GM12878 (cell line): ENCODE measurements at regions not wholly inside any gene's neighbourhood (a gene's known extent, or its start where the extent isn't known, plus 50 kb on each side); places are given as distances from the start of the nearest gene placed in this dataset.

Source experiments
- ATAC-seq: fragments of 200-7000 bp; cut with Tn5 transposase; 3 replicates; pipeline ENCODE4 v1.9.1; 2020; ENCODE audit warnings: mild to moderate bottlenecking, moderate library complexity
- BruUV-seq: library from RNA; stranded (reverse); fragments of 400-500 nt; replicated peaks from 2 replicates; lab custom pipeline; 2021; lab: Mats Ljungman, UMichigan
- CTCF ChIA-PET: fragments of 300-600 bp; sonication (Branson Sonifier 250); formaldehyde crosslinking; extraction: SDS; loops from one replicate; lab custom pipeline; 2021; ENCODE audit warnings: inconsistent platforms; lab: Yijun Ruan, JAX
- POLR2A ChIA-PET: fragments of 350-600 bp; formaldehyde crosslinking; extraction: SDS; loops from one replicate; lab custom pipeline; 2021; ENCODE audit warnings: inconsistent platforms; lab: Charles Lee
- RAD21 ChIA-PET: fragments of 300-600 bp; sonication (Branson Sonifier 250); formaldehyde crosslinking; loops from one replicate; lab custom pipeline; 2023; ENCODE audit warnings: antibody characterized with exemption; ENCODE audit not compliant: unreplicated experiment; lab: Charles Lee
- SMC1A ChIA-PET: fragments of 300-600 bp; sonication (Branson Sonifier 250); formaldehyde crosslinking; loops from one replicate; lab custom pipeline; 2023; ENCODE audit not compliant: unreplicated experiment, uncharacterized antibody; lab: Charles Lee
- DNase-seq: peaks from one replicate; pipeline ENCODE4 v3.0.0-alpha.2; 2011; ENCODE audit warnings: low read depth, low spot score
- FAIRE-seq: peaks from 3 replicates; lab custom pipeline; 2011; peaks lifted over from hg19 to GRCh38; lab: Jason Lieb, UNC
- H2AFZ ChIP-seq: 2 replicates; pipeline ENCODE4 v1.6.0; 2011; ENCODE audit warnings: low read depth, low read length, control low read depth; ENCODE audit not compliant: control insufficient read depth
- H3K27ac ChIP-seq: 2 replicates; pipeline ENCODE4 v1.5.1; 2011; ENCODE audit warnings: control low read depth; ENCODE audit not compliant: control insufficient read depth, insufficient read depth
- H3K27me3 ChIP-seq, 2 experiments: replicated peaks in 1 of 2; 2 replicates each; pipeline versions ENCODE4 v1.6.0 to v1.6.1; 2011; ENCODE audit warnings: low read length in 1 of 2; ENCODE audit not compliant: control insufficient read depth in 2 of 2, insufficient read depth in 2 of 2
- H3K36me3 ChIP-seq, 2 experiments: 2 replicates each; pipeline ENCODE4 v1.5.1; 2011; ENCODE audit warnings: low read length in 1 of 2; ENCODE audit not compliant: control insufficient read depth in 2 of 2, insufficient read depth in 2 of 2
- H3K4me1 ChIP-seq: 2 replicates; pipeline ENCODE4 v1.6.1; 2011; ENCODE audit warnings: mild to moderate bottlenecking, low read length, moderate library complexity, mixed read lengths; ENCODE audit not compliant: control insufficient read depth, insufficient read depth
- H3K4me2 ChIP-seq: 2 replicates; pipeline ENCODE4 v1.6.0; 2011; ENCODE audit warnings: control low read depth; ENCODE audit not compliant: control insufficient read depth, insufficient read depth
- H3K4me3 ChIP-seq: fragments of 200-600 bp; sonication (generic); 2 replicates; pipeline ENCODE4 v1.5.1; 2016
- H3K79me2 ChIP-seq: 2 replicates; pipeline ENCODE4 v1.6.0; 2011; ENCODE audit warnings: low read length; ENCODE audit not compliant: control insufficient read depth, insufficient read depth
- H3K9ac ChIP-seq: 2 replicates; pipeline ENCODE4 v1.8.0; 2011; ENCODE audit warnings: low read length, control low read depth, mixed read lengths; ENCODE audit not compliant: control insufficient read depth, insufficient read depth
- H3K9me3 ChIP-seq: replicated peaks from 3 replicates; pipeline ENCODE4 v1.5.1; 2011; ENCODE audit warnings: mild to moderate bottlenecking, low read length; ENCODE audit not compliant: control insufficient read depth, insufficient read depth
- H4K20me1 ChIP-seq: 2 replicates; pipeline ENCODE4 v1.6.0; 2011; ENCODE audit not compliant: control insufficient read depth, insufficient read depth
- CHD1 ChIP-seq: IDR thresholded peaks from 2 replicates; pipeline ENCODE4 v1.6.1; 2012; ENCODE audit warnings: low read depth, low read length, improper control_type of control experiment
- CREB1 ChIP-seq: IDR thresholded peaks from 2 replicates; pipeline ENCODE4 v1.6.1; 2012; ENCODE audit warnings: low read depth, mild to moderate bottlenecking, inconsistent platforms
- CREM ChIP-seq: IDR thresholded peaks from 2 replicates; pipeline ENCODE4 v1.6.1; 2014; ENCODE audit warnings: antibody characterized with exemption, low read depth
- FOXM1 ChIP-seq: IDR thresholded peaks from 2 replicates; pipeline ENCODE4 v1.6.1; 2012; ENCODE audit warnings: low read depth, mild to moderate bottlenecking, inconsistent platforms, low read length, moderate library complexity
- HCFC1 ChIP-seq: fragments of 150-350 bp; IDR thresholded peaks from 2 replicates; pipeline ENCODE4 v1.6.1; 2014; ENCODE audit warnings: low read length
- LARP7 ChIP-seq: fragments of 450-650 bp; IDR thresholded peaks from 2 replicates; pipeline ENCODE4 v1.6.1; 2017; ENCODE audit warnings: mild to moderate bottlenecking
- MTA3 ChIP-seq: IDR thresholded peaks from 2 replicates; pipeline ENCODE4 v1.6.1; 2012; ENCODE audit warnings: low read length, inconsistent platforms, borderline replicate concordance
- MYB ChIP-seq: fragments of 150-350 bp; IDR thresholded peaks from 2 replicates; pipeline ENCODE4 v1.6.1; 2014; ENCODE audit warnings: mild to moderate bottlenecking, low read depth, low read length, borderline replicate concordance
- MYC ChIP-seq: IDR thresholded peaks from 2 replicates; pipeline ENCODE4 v1.6.1; 2011; ENCODE audit warnings: mild to moderate bottlenecking, low read length, moderate library complexity, inconsistent platforms; ENCODE audit not compliant: insufficient read depth, insufficient replicate concordance, insufficient read length, severe bottlenecking
- NBN ChIP-seq: fragments of 450-650 bp; IDR thresholded peaks from 2 replicates; pipeline ENCODE4 v1.6.1; 2016
- NFYA ChIP-seq: IDR thresholded peaks from 2 replicates; pipeline ENCODE4 v1.6.1; 2011; ENCODE audit warnings: low read depth, mild to moderate bottlenecking, low read length, improper control_type of control experiment, borderline replicate concordance
- NR2C1 ChIP-seq: fragments of 450-650 bp; IDR thresholded peaks from 2 replicates; pipeline ENCODE4 v1.6.1; 2017; ENCODE audit warnings: antibody characterized with exemption, mild to moderate bottlenecking, moderate library complexity
- NR2F1 ChIP-seq: fragments of 450-650 bp; conservative IDR thresholded peaks from 2 replicates; pipeline ENCODE4 v1.6.1; 2017; ENCODE audit warnings: mild to moderate bottlenecking
- POLR2A ChIP-seq: IDR thresholded peaks from 2 replicates; pipeline ENCODE4 v1.6.1; 2011; ENCODE audit warnings: low read depth, mild to moderate bottlenecking, low read length
- RFX5 ChIP-seq: IDR thresholded peaks from 2 replicates; pipeline ENCODE4 v1.6.1; 2011; ENCODE audit warnings: low read depth, low read length, improper control_type of control experiment
- SMAD1 ChIP-seq: fragments of 450-650 bp; IDR thresholded peaks from 2 replicates; pipeline ENCODE4 v1.6.1; 2018; ENCODE audit warnings: mild to moderate bottlenecking, low read depth; ENCODE audit not compliant: partially characterized antibody
- SMC3 ChIP-seq: IDR thresholded peaks from 2 replicates; pipeline ENCODE4 v1.6.1; 2011; ENCODE audit warnings: low read length, improper control_type of control experiment, borderline replicate concordance
- SREBF2 ChIP-seq: IDR thresholded peaks from 2 replicates; pipeline ENCODE4 v1.6.1; 2012; ENCODE audit warnings: mild to moderate bottlenecking, low read length
- TAF1 ChIP-seq: IDR thresholded peaks from 2 replicates; pipeline ENCODE4 v1.6.1; 2011; ENCODE audit warnings: mild to moderate bottlenecking, low read depth, low read length, borderline replicate concordance
- YBX1 ChIP-seq: fragments of 450-650 bp; IDR thresholded peaks from 2 replicates; pipeline ENCODE4 v1.6.1; 2016; ENCODE audit warnings: antibody characterized with exemption
- ZNF207 ChIP-seq: fragments of 450-650 bp; IDR thresholded peaks from 2 replicates; pipeline ENCODE4 v1.6.1; 2014; ENCODE audit warnings: antibody characterized with exemption, mild to moderate bottlenecking, borderline replicate concordance
- ZNF24 ChIP-seq: fragments of 450-650 bp; IDR thresholded peaks from 2 replicates; pipeline ENCODE4 v1.6.1; 2017; ENCODE audit warnings: antibody characterized with exemption, mild to moderate bottlenecking
- WGBS: methylation state at CpG from one replicate; pipeline ENCODE4 v1.1.6; 2016; ENCODE audit warnings: low lambda C conversion rate; ENCODE audit not compliant: insufficient replicate concordance, insufficient coverage; ENCODE audit errors: missing lambda C conversion rate; 5-methylcytosine and 5-hydroxymethylcytosine counted together
- in situ Hi-C: fragments of 300-500 bp; cut with MboI; formaldehyde crosslinking; loops from 9 replicates; pipeline ENCODE4 v1.14.3; 2018; ENCODE audit warnings: mixed read lengths
- intact Hi-C: fragments of 100-400 bp; cut with micrococcal nuclease; formaldehyde crosslinking; loops from one replicate; pipeline ENCODE4 v1.14.2; 2022; ENCODE audit not compliant: unreplicated experiment
- TF ChIP-seq, protein P1 (sequence below): IDR thresholded peaks from 2 replicates; pipeline ENCODE4 v1.6.1; 2012; ENCODE audit warnings: low read depth, low read length, improper control_type of control experiment
- TF ChIP-seq, protein P2 (sequence below): fragments of 450-650 bp; IDR thresholded peaks from 2 replicates; pipeline ENCODE4 v1.6.1; 2017; ENCODE audit warnings: low read depth, mild to moderate bottlenecking, moderate library complexity
- TF ChIP-seq, protein P3 (sequence below): fragments of 450-650 bp; formaldehyde crosslinking; IDR thresholded peaks from 2 replicates; pipeline ENCODE4 v1.4.0; 2022; ENCODE audit warnings: mild to moderate bottlenecking, moderate library complexity

DNA sequence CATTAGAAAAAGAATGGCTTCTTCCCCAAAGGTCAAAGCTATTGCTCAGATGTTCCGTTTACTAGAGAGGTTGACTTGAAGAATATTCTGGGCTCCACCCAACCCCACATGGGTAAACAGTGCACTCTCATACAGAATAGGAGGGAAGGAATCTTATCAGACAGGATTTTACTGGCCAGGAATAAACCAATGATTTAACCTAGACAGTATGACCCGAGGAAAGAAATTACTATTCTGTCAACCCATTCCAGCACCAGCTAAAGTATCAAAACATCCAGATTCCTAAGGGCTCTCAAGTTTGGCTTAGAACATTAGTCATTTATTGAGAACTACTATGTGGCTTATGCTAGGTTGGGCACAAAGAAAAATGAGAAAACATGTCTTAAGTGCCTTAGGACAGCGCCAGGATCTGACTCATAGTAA is 493.6 kb upstream of the KLF4 start (continued):
- TF ChIP-seq NFYA (no peak), SMC3 (no peak), NR2F1 (no peak), YBX1 (no peak), SMAD1 (no peak), CREB1 (no peak), FOXM1 (no peak)

DNA sequence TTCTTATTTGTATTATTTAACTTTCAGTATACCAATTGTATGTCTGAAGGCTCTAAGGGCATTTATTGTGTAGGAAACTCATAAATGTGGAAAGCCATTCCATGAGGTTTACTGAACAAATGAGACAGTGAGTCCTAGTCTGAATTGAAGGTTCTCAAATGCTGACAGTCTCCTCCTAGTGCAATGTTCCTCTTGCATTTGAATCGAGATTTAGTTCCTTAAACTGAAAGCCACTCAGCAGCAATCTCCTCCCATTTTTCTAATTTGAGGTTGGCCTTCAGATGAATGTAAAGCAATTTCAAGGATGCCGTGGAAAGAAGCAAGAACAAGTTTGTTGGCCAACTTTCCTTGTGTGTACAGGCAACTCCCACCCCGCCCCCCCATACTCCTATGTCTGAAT is 493.2 kb upstream of the KLF4 start:
- ChIA-PET RAD21 (no interaction called here), SMC1A (no interaction called here), POLR2A (no interaction called here), CTCF (no interaction called here)
- no peaks in the 10 kb centered on the region for H3K4me1 ChIP-seq
- no peak overlapping the region for H3K27ac ChIP-seq
- no peaks in the 10 kb centered on the region for H4K20me1 ChIP-seq
- H3K36me3 ChIP-seq: no peaks in the 10 kb centered on the region
- H3K9ac ChIP-seq: no peak overlapping the region
- TF ChIP-seq NR2C1 (no peak), MYB (no peak), CHD1 (no peak), TAF1 (no peak), ZNF207 (no peak), RFX5 (no peak), MYC (no peak), LARP7 (no peak), ZNF24 (no peak), POLR2A (no peak), NBN (no peak), HCFC1 (no peak), SREBF2 (no peak), CREM (no peak), MTA3 (no peak)
- TF ChIP-seq, protein P1, sequence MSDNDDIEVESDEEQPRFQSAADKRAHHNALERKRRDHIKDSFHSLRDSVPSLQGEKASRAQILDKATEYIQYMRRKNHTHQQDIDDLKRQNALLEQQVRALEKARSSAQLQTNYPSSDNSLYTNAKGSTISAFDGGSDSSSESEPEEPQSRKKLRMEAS: no peak
- TF ChIP-seq, protein P2, sequence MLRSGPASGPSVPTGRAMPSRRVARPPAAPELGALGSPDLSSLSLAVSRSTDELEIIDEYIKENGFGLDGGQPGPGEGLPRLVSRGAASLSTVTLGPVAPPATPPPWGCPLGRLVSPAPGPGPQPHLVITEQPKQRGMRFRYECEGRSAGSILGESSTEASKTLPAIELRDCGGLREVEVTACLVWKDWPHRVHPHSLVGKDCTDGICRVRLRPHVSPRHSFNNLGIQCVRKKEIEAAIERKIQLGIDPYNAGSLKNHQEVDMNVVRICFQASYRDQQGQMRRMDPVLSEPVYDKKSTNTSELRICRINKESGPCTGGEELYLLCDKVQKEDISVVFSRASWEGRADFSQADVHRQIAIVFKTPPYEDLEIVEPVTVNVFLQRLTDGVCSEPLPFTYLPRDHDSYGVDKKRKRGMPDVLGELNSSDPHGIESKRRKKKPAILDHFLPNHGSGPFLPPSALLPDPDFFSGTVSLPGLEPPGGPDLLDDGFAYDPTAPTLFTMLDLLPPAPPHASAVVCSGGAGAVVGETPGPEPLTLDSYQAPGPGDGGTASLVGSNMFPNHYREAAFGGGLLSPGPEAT: no peak
- TF ChIP-seq, protein P3, sequence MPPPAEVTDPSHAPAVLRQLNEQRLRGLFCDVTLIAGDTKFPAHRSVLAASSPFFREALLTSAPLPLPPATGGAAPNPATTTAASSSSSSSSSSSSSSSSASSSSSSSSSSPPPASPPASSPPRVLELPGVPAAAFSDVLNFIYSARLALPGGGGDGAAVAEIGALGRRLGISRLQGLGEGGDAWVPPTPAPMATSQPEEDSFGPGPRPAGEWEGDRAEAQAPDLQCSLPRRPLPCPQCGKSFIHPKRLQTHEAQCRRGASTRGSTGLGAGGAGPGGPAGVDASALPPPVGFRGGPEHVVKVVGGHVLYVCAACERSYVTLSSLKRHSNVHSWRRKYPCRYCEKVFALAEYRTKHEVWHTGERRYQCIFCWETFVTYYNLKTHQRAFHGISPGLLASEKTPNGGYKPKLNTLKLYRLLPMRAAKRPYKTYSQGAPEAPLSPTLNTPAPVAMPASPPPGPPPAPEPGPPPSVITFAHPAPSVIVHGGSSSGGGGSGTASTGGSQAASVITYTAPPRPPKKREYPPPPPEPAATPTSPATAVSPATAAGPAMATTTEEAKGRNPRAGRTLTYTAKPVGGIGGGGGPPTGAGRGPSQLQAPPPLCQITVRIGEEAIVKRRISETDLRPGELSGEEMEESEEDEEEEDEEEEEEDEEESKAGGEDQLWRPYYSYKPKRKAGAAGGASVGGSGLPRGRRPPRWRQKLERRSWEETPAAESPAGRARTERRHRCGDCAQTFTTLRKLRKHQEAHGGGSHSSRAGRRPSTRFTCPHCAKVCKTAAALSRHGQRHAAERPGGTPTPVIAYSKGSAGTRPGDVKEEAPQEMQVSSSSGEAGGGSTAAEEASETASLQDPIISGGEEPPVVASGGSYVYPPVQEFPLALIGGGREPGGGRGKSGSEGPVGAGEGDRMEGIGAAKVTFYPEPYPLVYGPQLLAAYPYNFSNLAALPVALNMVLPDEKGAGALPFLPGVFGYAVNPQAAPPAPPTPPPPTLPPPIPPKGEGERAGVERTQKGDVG (CRISPR knock-in tag): no peak
- no peak for DNase-seq
- in situ Hi-C loops: no loop called here
- ATAC-seq: no peak
- no peak overlapping the region for H3K4me3 ChIP-seq
- no peak for FAIRE-seq
- H3K79me2 ChIP-seq: no peaks in the 10 kb centered on the region
- H3K9me3 ChIP-seq: no peaks in the 10 kb centered on the region
- H3K4me2 ChIP-seq: no peak overlapping the region
- H2AFZ ChIP-seq: no peak overlapping the region
- BruUV-seq: no TSS peak
- 0% methylated on average over 3 of the region's 3 CpGs for WGBS
- H3K27me3 ChIP-seq: no peaks in the 10 kb centered on the region
- intact Hi-C loops: no loop called here
